OCI-LY7 (cell line): ENCODE measurements at regions not wholly inside any gene's neighbourhood (a gene's known extent, or its start where the extent isn't known, plus 50 kb on each side); places are given as distances from the start of the nearest gene placed in this dataset.
"Not testable (repeated sequence)": the region's sequence is repeated elsewhere in the genome, so short reads cannot be mapped to it uniquely, and the experiment has no call there.

Experiments
- BruUV-seq: library from RNA; stranded (reverse); fragments of 400-500 nt; replicated peaks from 2 replicates; lab custom pipeline; 2021; lab: Mats Ljungman, UMichigan
- CTCF ChIA-PET: fragments of 300-600 bp; sonication (Branson Sonifier 250); formaldehyde crosslinking; loops from one replicate; lab custom pipeline; 2022; ENCODE audit warnings: antibody characterized with exemption; ENCODE audit not compliant: unreplicated experiment; lab: Charles Lee
- POLR2A ChIA-PET: fragments of 300-600 bp; sonication (Branson Sonifier 250); formaldehyde crosslinking; loops from one replicate; lab custom pipeline; 2022; ENCODE audit warnings: antibody characterized with exemption; lab: Charles Lee
- DNase-seq: peaks from one replicate; pipeline ENCODE4 v3.0.0-alpha.2; 2015; ENCODE audit warnings: low spot score
- H2AFZ ChIP-seq: fragments of 200-600 bp; sonication (generic), shearing (Covaris generic); 2 replicates; pipeline ENCODE4 v1.6.1; 2014; ENCODE audit warnings: mild to moderate bottlenecking, antibody characterized with exemption, low read length, moderate library complexity
- H3K27ac ChIP-seq: fragments of 200-600 bp; sonication (generic); 2 replicates; pipeline ENCODE4 v1.5.1; 2014; ENCODE audit warnings: mixed run types, low read depth, mild to moderate bottlenecking, moderate library complexity, low read length, inconsistent platforms; ENCODE audit not compliant: poor library complexity, severe bottlenecking
- H3K36me3 ChIP-seq: fragments of 200-600 bp; sonication (generic); 2 replicates; pipeline ENCODE4 v1.6.1; 2014; ENCODE audit warnings: mild to moderate bottlenecking, antibody characterized with exemption, low read length, moderate library complexity, mixed read lengths; ENCODE audit not compliant: insufficient read depth
- H3K4me1 ChIP-seq: fragments of 200-600 bp; sonication (generic); 2 replicates; pipeline ENCODE4 v1.5.1; 2014; ENCODE audit warnings: mild to moderate bottlenecking, low read length; ENCODE audit not compliant: insufficient read depth, poor library complexity, severe bottlenecking
- H3K4me2 ChIP-seq: fragments of 200-600 bp; sonication (generic); 2 replicates; pipeline ENCODE4 v1.6.1; 2014; ENCODE audit warnings: mild to moderate bottlenecking, low read length
- H3K4me3 ChIP-seq: fragments of 200-600 bp; sonication (generic); 2 replicates; pipeline ENCODE4 v1.5.1; 2014; ENCODE audit warnings: mild to moderate bottlenecking, low read depth, low read length; ENCODE audit not compliant: poor library complexity, severe bottlenecking
- H3K79me2 ChIP-seq: fragments of 200-600 bp; sonication (generic); 2 replicates; pipeline ENCODE4 v1.6.1; 2016; ENCODE audit warnings: low read depth, mild to moderate bottlenecking, low read length, moderate library complexity, mixed read lengths; ENCODE audit not compliant: insufficient read depth
- H3K9me2 ChIP-seq: fragments of 200-600 bp; sonication (generic); 2 replicates; pipeline ENCODE4 v1.6.1; 2016; ENCODE audit warnings: mild to moderate bottlenecking, low read length, mixed read lengths; ENCODE audit not compliant: insufficient read depth
- H3K9me3 ChIP-seq: fragments of 200-600 bp; sonication (generic); 2 replicates; pipeline ENCODE4 v1.6.1; 2014; ENCODE audit warnings: mild to moderate bottlenecking, mixed run types, low read length, mixed read lengths
- H4K20me1 ChIP-seq: fragments of 200-600 bp; sonication (generic); 2 replicates; pipeline ENCODE4 v1.6.1; 2014; ENCODE audit warnings: mild to moderate bottlenecking, antibody characterized with exemption, low read length, moderate library complexity, mixed read lengths; ENCODE audit not compliant: insufficient read depth
- EZH2phosphoT487 ChIP-seq: fragments of 200-600 bp; sonication (generic); IDR thresholded peaks from 2 replicates; pipeline ENCODE4 v1.6.1; 2018; ENCODE audit warnings: low read depth, borderline replicate concordance, mild to moderate bottlenecking, mixed run types, antibody characterized with exemption, low read length, moderate library complexity, mixed read lengths
- intact Hi-C: fragments of 100-400 bp; cut with micrococcal nuclease; formaldehyde crosslinking; loops from one replicate; pipeline ENCODE4 v1.10.0; 2022; ENCODE audit not compliant: unreplicated experiment
- TF ChIP-seq, protein P1 (sequence below): fragments of 200-600 bp; sonication (generic); conservative IDR thresholded peaks from 2 replicates; pipeline ENCODE4 v1.5.1; 2014; ENCODE audit warnings: mild to moderate bottlenecking, antibody characterized with exemption, low read length, moderate library complexity, mixed read lengths

GRCh38 chr4:126191536-126191935 is 876.8 kb downstream of the FAT4 start:
- no peak for TF ChIP-seq EZH2phosphoT487
- TF ChIP-seq, protein P1, sequence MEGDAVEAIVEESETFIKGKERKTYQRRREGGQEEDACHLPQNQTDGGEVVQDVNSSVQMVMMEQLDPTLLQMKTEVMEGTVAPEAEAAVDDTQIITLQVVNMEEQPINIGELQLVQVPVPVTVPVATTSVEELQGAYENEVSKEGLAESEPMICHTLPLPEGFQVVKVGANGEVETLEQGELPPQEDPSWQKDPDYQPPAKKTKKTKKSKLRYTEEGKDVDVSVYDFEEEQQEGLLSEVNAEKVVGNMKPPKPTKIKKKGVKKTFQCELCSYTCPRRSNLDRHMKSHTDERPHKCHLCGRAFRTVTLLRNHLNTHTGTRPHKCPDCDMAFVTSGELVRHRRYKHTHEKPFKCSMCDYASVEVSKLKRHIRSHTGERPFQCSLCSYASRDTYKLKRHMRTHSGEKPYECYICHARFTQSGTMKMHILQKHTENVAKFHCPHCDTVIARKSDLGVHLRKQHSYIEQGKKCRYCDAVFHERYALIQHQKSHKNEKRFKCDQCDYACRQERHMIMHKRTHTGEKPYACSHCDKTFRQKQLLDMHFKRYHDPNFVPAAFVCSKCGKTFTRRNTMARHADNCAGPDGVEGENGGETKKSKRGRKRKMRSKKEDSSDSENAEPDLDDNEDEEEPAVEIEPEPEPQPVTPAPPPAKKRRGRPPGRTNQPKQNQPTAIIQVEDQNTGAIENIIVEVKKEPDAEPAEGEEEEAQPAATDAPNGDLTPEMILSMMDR, result no peak
- intact Hi-C loops, result no loop called here
- no peak overlapping the region for H3K27ac ChIP-seq
- H4K20me1 ChIP-seq, result no peaks in the 10 kb centered on the region
- H3K4me3 ChIP-seq, result no peak overlapping the region
- no TSS peak for BruUV-seq
- H3K9me3 ChIP-seq, result no peaks in the 10 kb centered on the region
- ChIA-PET CTCF (no interaction called here), POLR2A (no interaction called here)
- H3K79me2 ChIP-seq, result no peaks in the 10 kb centered on the region
- no peaks in the 10 kb centered on the region for H3K9me2 ChIP-seq
- H2AFZ ChIP-seq, result no peak overlapping the region
- no peaks in the 10 kb centered on the region for H3K4me1 ChIP-seq
- H3K4me2 ChIP-seq, result no peak overlapping the region
- H3K36me3 ChIP-seq, result no peaks in the 10 kb centered on the region
- no peak for DNase-seq

DNA sequence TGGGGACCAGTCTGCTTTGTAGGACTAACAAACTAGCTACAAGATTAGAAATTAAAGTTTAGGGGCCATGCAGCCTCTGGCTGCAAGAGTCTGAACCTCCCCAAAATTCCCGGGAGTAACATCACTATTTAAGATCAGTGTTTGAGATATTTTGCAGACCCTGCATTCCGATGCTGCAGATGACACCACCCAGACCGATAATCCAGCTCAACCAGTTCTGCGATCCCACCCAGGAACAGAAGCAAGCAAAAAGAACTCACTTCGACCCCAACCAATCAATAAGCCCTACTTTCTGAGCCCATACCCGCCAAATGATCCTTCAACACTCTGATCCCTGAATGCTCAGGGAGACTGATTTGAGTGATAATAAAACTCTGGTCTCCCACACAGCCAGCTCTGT is 877.8 kb downstream of the FAT4 start:
- Histone ChIP-seq H3K79me2 (no peaks in the 10 kb centered on the region), H4K20me1 (no peaks in the 10 kb centered on the region), H3K9me2 (no peaks in the 10 kb centered on the region), H3K4me1 (no peaks in the 10 kb centered on the region), H3K27ac (no peak overlapping the region), H3K4me2 (no peak overlapping the region), H3K36me3 (no peaks in the 10 kb centered on the region), H2AFZ (no peak overlapping the region), H3K9me3 (no peaks in the 10 kb centered on the region), H3K4me3 (no peak overlapping the region)
- no peak for DNase-seq
- ChIA-PET CTCF (no interaction called here), POLR2A (no interaction called here)
- no TSS peak for BruUV-seq
- intact Hi-C loops, result no loop called here
- no peak for TF ChIP-seq EZH2phosphoT487
- TF ChIP-seq, protein P1, result no peak

DNA sequence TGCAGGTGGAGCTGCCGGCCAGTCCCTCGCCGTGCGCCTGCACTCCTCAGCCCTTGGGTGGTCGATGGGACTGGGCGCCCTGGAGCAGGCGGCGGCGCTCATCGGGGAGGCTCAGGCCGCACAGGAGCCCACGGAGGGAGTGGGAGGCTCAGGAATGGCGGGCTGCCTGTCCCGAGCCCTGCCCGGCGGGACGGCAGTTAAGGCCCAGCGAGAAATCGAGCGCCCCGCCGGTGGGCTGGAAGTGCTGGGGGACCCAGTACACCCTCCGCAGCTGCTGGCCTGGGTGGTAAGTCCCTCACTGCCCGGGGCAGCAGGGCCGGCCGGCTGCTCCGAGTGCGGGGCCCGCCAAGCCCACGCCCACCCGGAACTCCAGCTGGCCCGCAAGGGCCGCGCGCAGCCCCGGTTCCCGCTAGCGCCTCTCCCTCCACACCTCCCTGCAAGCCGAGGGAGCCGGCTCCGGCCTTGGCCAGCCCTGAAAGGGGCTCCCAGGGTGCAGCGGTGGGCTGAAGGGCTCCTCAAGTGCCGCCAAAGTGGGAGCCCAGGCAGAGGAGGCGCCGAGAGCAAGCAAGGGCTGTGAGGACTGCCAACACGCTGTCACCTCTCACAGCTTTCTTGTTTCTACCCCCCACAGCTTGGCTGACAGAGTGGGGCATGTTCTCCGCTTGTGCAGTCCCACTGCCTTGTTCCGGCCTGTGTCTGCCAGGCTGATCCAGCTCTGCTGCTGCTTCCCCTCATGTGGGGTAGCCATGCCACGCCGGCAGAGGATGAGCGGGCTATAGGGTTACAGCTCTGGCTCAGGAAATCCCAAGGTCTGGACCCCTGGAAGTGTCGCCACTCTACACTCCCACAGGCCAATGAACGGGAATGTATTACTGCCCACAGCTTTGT is 886.7 kb downstream of the FAT4 start:
- H3K27ac ChIP-seq, CTCF ChIA-PET, H3K9me3 ChIP-seq, BruUV-seq, H3K4me3 ChIP-seq, H3K4me1 ChIP-seq, intact Hi-C loops, DNase-seq, H2AFZ ChIP-seq, H3K36me3 ChIP-seq, H3K79me2 ChIP-seq, H4K20me1 ChIP-seq, H3K4me2 ChIP-seq, H3K9me2 ChIP-seq, POLR2A ChIA-PET: not testable (repeated sequence)
